Liver (tissue), 2 donors: ENCODE measurements at regions not wholly inside any gene's neighbourhood (a gene's known extent, or its start where the extent isn't known, plus 50 kb on each side); places are given as distances from the start of the nearest gene placed in this dataset.

Experiments used
- CTCF ChIP-seq: fragments of 150-350 bp; IDR thresholded peaks from 2 replicates; pipeline ENCODE4 v1.5.1; 2017; ENCODE audit warnings: improper control_type of control experiment, low read depth, low read length; ENCODE audit not compliant: missing input control
- REST ChIP-seq: IDR thresholded peaks from 2 replicates; pipeline ENCODE4 v1.6.1; 2016; ENCODE audit warnings: antibody characterized with exemption, mild to moderate bottlenecking
- donor health status: healthy.

GRCh38 chr1:68294367-68295066 is 62.2 kb upstream of the WLS start:
- TF ChIP-seq REST (no peak), CTCF (no peak)
